Stimulated activated memory B cell treated with anti-CD40 and anti-IgM and Interleukin-4, amounts not matched to agents 10 μg/mL and 1 μg/mL and 100 μg/mL, for 72 hours (primary cell): ENCODE measurements at regions not wholly inside any gene's neighbourhood (a gene's known extent, or its start where the extent isn't known, plus 50 kb on each side); places are given as distances from the start of the nearest gene placed in this dataset.

Experiments used
- ATAC-seq: fragments of 150-1000 bp; cut with Tn5 transposase; 2 replicates; pipeline ENCODE4 v1.10.0; 2021
- H3K27ac Mint-ChIP-seq: one replicate; pipeline ENCODE4 v1.8.0; 2022; ENCODE audit warnings: mild to moderate bottlenecking, mixed read lengths
- H3K27me3 Mint-ChIP-seq: one replicate; pipeline ENCODE4 v1.8.0; 2022; ENCODE audit warnings: mixed read lengths
- H3K36me3 Mint-ChIP-seq: one replicate; pipeline ENCODE4 v1.8.0; 2022; ENCODE audit warnings: mixed read lengths
- H3K4me1 Mint-ChIP-seq: one replicate; pipeline ENCODE4 v1.8.0; 2022; ENCODE audit warnings: mixed read lengths
- H3K4me3 Mint-ChIP-seq: one replicate; pipeline ENCODE4 v1.8.0; 2022; ENCODE audit warnings: mild to moderate bottlenecking, moderate library complexity, mixed read lengths
- H3K9me3 Mint-ChIP-seq: one replicate; pipeline ENCODE4 v1.8.0; 2022; ENCODE audit warnings: mixed read lengths

GRCh38 chr11:43567396-43567975 is 113.1 kb upstream of the HSD17B12 start:
- H3K4me1 Mint-ChIP-seq, result no peaks in the 10 kb centered on the region
- H3K4me3 Mint-ChIP-seq, result no peak overlapping the region
- no peak for ATAC-seq
- no peaks in the 10 kb centered on the region for H3K9me3 Mint-ChIP-seq
- peaks cover 67% of the 10 kb centered on the region for H3K27me3 Mint-ChIP-seq
- no peak overlapping the region for H3K27ac Mint-ChIP-seq
- no peaks in the 10 kb centered on the region for H3K36me3 Mint-ChIP-seq

GRCh38 chr11:43573233-43573632 is 107.3 kb upstream of the HSD17B12 start:
- no peak overlapping the region for H3K4me3 Mint-ChIP-seq
- H3K27ac Mint-ChIP-seq, result no peak overlapping the region
- peaks cover 79% of the 10 kb centered on the region for H3K27me3 Mint-ChIP-seq
- no peaks in the 10 kb centered on the region for H3K36me3 Mint-ChIP-seq
- H3K4me1 Mint-ChIP-seq, result peaks cover 24% of the 10 kb centered on the region
- no peak for ATAC-seq
- H3K9me3 Mint-ChIP-seq, result peaks cover 2% of the 10 kb centered on the region

- no peaks in the 10 kb centered on the region for H3K36me3 Mint-ChIP-seq
- peaks cover 2% of the 10 kb centered on the region for H3K9me3 Mint-ChIP-seq
- H3K27me3 Mint-ChIP-seq, result peaks cover 72% of the 10 kb centered on the region
- peaks cover 24% of the 10 kb centered on the region for H3K4me1 Mint-ChIP-seq
- H3K4me3 Mint-ChIP-seq, result no peak overlapping the region
- H3K27ac Mint-ChIP-seq, result no peak overlapping the region
- ATAC-seq, result no peak
Measured at GRCh38 chr11:43573873-43574272, 106.7 kb upstream of the HSD17B12 start.

- H3K36me3 Mint-ChIP-seq, result no peaks in the 10 kb centered on the region
- ATAC-seq, result no peak
- peaks cover 24% of the 10 kb centered on the region for H3K4me1 Mint-ChIP-seq
Measured at GRCh38 chr11:43574411-43574810, 106.1 kb upstream of the HSD17B12 start.

GRCh38 chr11:43574949-43575912 is 105.3 kb upstream of the HSD17B12 start:
- Mint-ChIP-seq H3K4me1 (peaks cover 32% of the 10 kb centered on the region), H3K27ac (no peak overlapping the region), H3K4me3 (peak overlapping the region; percentile 43), H3K9me3 (peaks cover 2% of the 10 kb centered on the region), H3K36me3 (no peaks in the 10 kb centered on the region), H3K27me3 (peaks cover 67% of the 10 kb centered on the region)
- no peak for ATAC-seq

More at GRCh38 chr11:43574411-43574810, 106.1 kb upstream of the HSD17B12 start:
- Mint-ChIP-seq H3K27me3 (peaks cover 67% of the 10 kb centered on the region), H3K4me3 (no peak overlapping the region), H3K9me3 (peaks cover 2% of the 10 kb centered on the region), H3K27ac (no peak overlapping the region)

- Mint-ChIP-seq H3K4me3 (peak overlapping the region; percentile 24), H3K36me3 (no peaks in the 10 kb centered on the region), H3K9me3 (peaks cover 2% of the 10 kb centered on the region), H3K4me1 (peaks cover 38% of the 10 kb centered on the region), H3K27ac (no peak overlapping the region), H3K27me3 (peaks cover 73% of the 10 kb centered on the region)
- no peak for ATAC-seq
Measured at GRCh38 chr11:43575913-43576310, 104.6 kb upstream of the HSD17B12 start.

GRCh38 chr11:43576320-43576802 is 104.2 kb upstream of the HSD17B12 start:
- H3K27me3 Mint-ChIP-seq, result peaks cover 75% of the 10 kb centered on the region
- H3K4me3 Mint-ChIP-seq, result peak overlapping the region; percentile 10
- ATAC-seq, result no peak
- H3K36me3 Mint-ChIP-seq, result no peaks in the 10 kb centered on the region
- no peak overlapping the region for H3K27ac Mint-ChIP-seq
- peaks cover 43% of the 10 kb centered on the region for H3K4me1 Mint-ChIP-seq
- H3K9me3 Mint-ChIP-seq, result peaks cover 2% of the 10 kb centered on the region

- Mint-ChIP-seq H3K4me1 (peaks cover 49% of the 10 kb centered on the region), H3K27ac (no peak overlapping the region), H3K36me3 (no peaks in the 10 kb centered on the region), H3K9me3 (peaks cover 2% of the 10 kb centered on the region), H3K4me3 (no peak overlapping the region), H3K27me3 (peaks cover 75% of the 10 kb centered on the region)
- no peak for ATAC-seq
Measured at GRCh38 chr11:43576803-43577521, 103.6 kb upstream of the HSD17B12 start.

- peaks cover 53% of the 10 kb centered on the region for H3K4me1 Mint-ChIP-seq
- H3K36me3 Mint-ChIP-seq, result no peaks in the 10 kb centered on the region
- no peak for ATAC-seq
- H3K4me3 Mint-ChIP-seq, result no peak overlapping the region
- no peak overlapping the region for H3K27ac Mint-ChIP-seq
- H3K27me3 Mint-ChIP-seq, result peaks cover 82% of the 10 kb centered on the region
- H3K9me3 Mint-ChIP-seq, result peaks cover 2% of the 10 kb centered on the region
Measured at GRCh38 chr11:43577566-43578264, 102.8 kb upstream of the HSD17B12 start.

- Mint-ChIP-seq H3K4me3 (peak overlapping the region; percentile 71), H3K27me3 (peaks cover 89% of the 10 kb centered on the region), H3K27ac (no peak overlapping the region), H3K9me3 (peaks cover 2% of the 10 kb centered on the region), H3K36me3 (no peaks in the 10 kb centered on the region), H3K4me1 (peaks cover 59% of the 10 kb centered on the region)
- no peak for ATAC-seq
Measured at GRCh38 chr11:43578346-43579170, 102.0 kb upstream of the HSD17B12 start.

GRCh38 chr11:43579171-43579918 is 101.2 kb upstream of the HSD17B12 start:
- Mint-ChIP-seq H3K9me3 (peaks cover 2% of the 10 kb centered on the region), H3K4me1 (peaks cover 59% of the 10 kb centered on the region), H3K27me3 (peaks cover 89% of the 10 kb centered on the region), H3K27ac (no peak overlapping the region), H3K4me3 (peak overlapping the region; percentile 71), H3K36me3 (no peaks in the 10 kb centered on the region)
- ATAC-seq, result peak; percentile 31

- Mint-ChIP-seq H3K9me3 (peaks cover 2% of the 10 kb centered on the region), H3K4me1 (peaks cover 57% of the 10 kb centered on the region), H3K36me3 (no peaks in the 10 kb centered on the region), H3K4me3 (peak overlapping the region; percentile 71), H3K27me3 (peaks cover 89% of the 10 kb centered on the region), H3K27ac (no peak overlapping the region)
- no peak for ATAC-seq
Measured at GRCh38 chr11:43579919-43580276, 100.6 kb upstream of the HSD17B12 start.

- no peak for ATAC-seq
- Mint-ChIP-seq H3K27ac (no peak overlapping the region), H3K4me1 (peaks cover 50% of the 10 kb centered on the region), H3K27me3 (peaks cover 89% of the 10 kb centered on the region), H3K36me3 (no peaks in the 10 kb centered on the region), H3K4me3 (peak overlapping the region; percentile 75), H3K9me3 (peaks cover 2% of the 10 kb centered on the region)
Measured at GRCh38 chr11:43580735-43581369, 99.7 kb upstream of the HSD17B12 start.
